ENCODE measurements at regions not wholly inside any gene's neighbourhood (a gene's known extent, or its start where the extent isn't known, plus 50 kb on each side); places are given as distances from the start of the nearest gene placed in this dataset.

- DNase-seq, result no peak
Measured at GRCh38 chr2:173649527-173650219, 295.0 kb downstream of the CDCA7 start.

- DNase-seq, result no peak
Measured at GRCh38 chr2:173651891-173652290, 297.2 kb downstream of the CDCA7 start.

GRCh38 chr2:173652311-173652710, 297.6 kb downstream of the CDCA7 start:
- DNase-seq, result no peak

- no peak for DNase-seq
Measured at GRCh38 chr2:173652767-173653431, 298.2 kb downstream of the CDCA7 start.

GRCh38 chr2:173653432-173653805, 298.7 kb downstream of the CDCA7 start:
- DNase-seq, result no peak

GRCh38 chr2:173654161-173654895, 299.7 kb downstream of the CDCA7 start:
- DNase-seq, result no peak

GRCh38 chr2:173654896-173655265, 300.2 kb downstream of the CDCA7 start:
- DNase-seq, result no peak

GRCh38 chr2:173656086-173656485, 301.4 kb downstream of the CDCA7 start:
- DNase-seq, result no peak

GRCh38 chr2:173657996-173658717, 303.5 kb downstream of the CDCA7 start:
- DNase-seq, result no peak

GRCh38 chr2:173658946-173659371, 304.3 kb downstream of the CDCA7 start:
- no peak for DNase-seq

- DNase-seq, result no peak
Measured at GRCh38 chr2:173659509-173659908, 304.8 kb downstream of the CDCA7 start.

GRCh38 chr2:173661586-173661985, 303.6 kb downstream of the SP3 start:
- DNase-seq, result no peak

- no peak for DNase-seq
Measured at GRCh38 chr2:173663353-173663752, 301.8 kb downstream of the SP3 start.

- no peak for DNase-seq
Measured at GRCh38 chr2:173663835-173664512, 301.2 kb downstream of the SP3 start.

- DNase-seq, result no peak
Measured at GRCh38 chr2:173664513-173664910, 300.7 kb downstream of the SP3 start.

GRCh38 chr2:173666171-173666888, 298.8 kb downstream of the SP3 start:
- no peak for DNase-seq

GRCh38 chr2:173667014-173667413, 298.2 kb downstream of the SP3 start:
- DNase-seq, result no peak

- DNase-seq, result no peak
Measured at GRCh38 chr2:173667415-173667814, 297.8 kb downstream of the SP3 start.

- DNase-seq, result no peak
Measured at GRCh38 chr2:173669271-173669853, 295.8 kb downstream of the SP3 start.

- no peak for DNase-seq
Measured at GRCh38 chr2:173669888-173670287, 295.3 kb downstream of the SP3 start.

GRCh38 chr2:173672573-173673340, 292.4 kb downstream of the SP3 start:
- DNase-seq, result no peak
